ENCODE measurements at regions not wholly inside any gene's neighbourhood (a gene's known extent, or its start where the extent isn't known, plus 50 kb on each side); places are given as distances from the start of the nearest gene placed in this dataset.
A peak's percentile ranks its signal among the peaks of the same experiment; 100 is the strongest.

- TF ChIP-seq REST (IDR thresholded peaks at IDR 0.05; ENCODE audit: low read depth) (no peak), TCF7L2 (IDR thresholded peaks at IDR 0.05; ENCODE audit: borderline replicate concordance, extremely low read depth, insufficient read depth, insufficient read length) (no peak), CEBPB (IDR thresholded peaks at IDR 0.05; ENCODE audit: low read depth) (no peak), MAX (IDR thresholded peaks at IDR 0.05) (no peak), RAD21 (IDR thresholded peaks at IDR 0.05; ENCODE audit: low read depth) (peak; percentile 84)
- TF ChIP-seq, protein P1, sequence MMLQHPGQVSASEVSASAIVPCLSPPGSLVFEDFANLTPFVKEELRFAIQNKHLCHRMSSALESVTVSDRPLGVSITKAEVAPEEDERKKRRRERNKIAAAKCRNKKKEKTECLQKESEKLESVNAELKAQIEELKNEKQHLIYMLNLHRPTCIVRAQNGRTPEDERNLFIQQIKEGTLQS (IDR thresholded peaks at IDR 0.05): no peak
Measured at GRCh38 chr13:104571161-104571892, 1505.1 kb upstream of the SLC10A2 start (continued).

DNA sequence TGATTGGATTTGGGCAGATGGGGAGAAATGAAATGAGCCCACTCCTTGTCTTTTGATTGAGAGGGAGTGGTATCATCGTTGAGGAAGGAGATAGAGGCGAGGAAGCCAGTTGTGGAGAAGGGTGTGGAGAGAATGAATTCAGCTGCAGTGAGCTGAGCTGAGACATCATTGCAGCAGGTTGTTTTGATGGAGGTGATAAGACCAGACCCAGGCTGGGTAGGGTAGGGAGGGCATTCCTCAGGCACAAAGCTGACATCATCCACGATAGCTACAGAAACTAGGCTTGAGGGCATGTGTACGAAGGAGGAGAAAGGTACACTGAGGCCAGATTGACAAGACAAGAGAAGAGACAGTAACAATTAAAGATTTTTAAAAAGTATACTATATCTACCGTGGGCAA, 1500.9 kb upstream of the SLC10A2 start:
- H2AFZ ChIP-seq (ENCODE audit: low read depth, low read length, poor library complexity, severe bottlenecking): no peak overlapping the region
- H3K4me2 ChIP-seq (ENCODE audit: low read length): no peak overlapping the region
- no peaks in the 10 kb centered on the region for H3K9me3 ChIP-seq (ENCODE audit: control insufficient read depth in 1 of 2, insufficient read depth in 1 of 2, low read depth in 1 of 2, low read length in 2 of 2)
- no peaks in the 10 kb centered on the region for H4K20me1 ChIP-seq (ENCODE audit: insufficient read depth)
- no peak for DNase-seq (ENCODE audit: low read depth, low spot score)
- ChIA-PET CTCF (no interaction called here), POLR2A (no interaction called here), RAD21 (ENCODE audit: low non-redundant PET in 1 of 2, low total read pairs in 2 of 2, uncharacterized antibody in 2 of 2, unreplicated experiment in 2 of 2) (no interaction called here)
- no TSS peak for BruUV-seq (replicated peaks)
- ATAC-seq: no peak
- no peaks in the 10 kb centered on the region for H3K36me3 ChIP-seq (ENCODE audit: control insufficient read depth in 1 of 2, insufficient read depth in 2 of 2, low read length in 2 of 2)
- H3K27ac ChIP-seq (ENCODE audit: low read depth, low read length): no peak overlapping the region
- H3K9ac ChIP-seq (ENCODE audit: low read length): no peak overlapping the region
- no peaks in the 10 kb centered on the region for H3K9me2 ChIP-seq (ENCODE audit: insufficient read depth)
- no peaks in the 10 kb centered on the region for H3K27me3 ChIP-seq (ENCODE audit: insufficient read depth, low read length)
- H3K4me3 ChIP-seq (replicated peaks in 1 of 2; ENCODE audit: low read depth in 1 of 2, low read length in 2 of 2): no peak overlapping the region
- no peaks in the 10 kb centered on the region for H3K79me2 ChIP-seq (ENCODE audit: insufficient read depth, low read length)
- intact Hi-C loops (cut with micrococcal nuclease): loop anchor here (10.0 kb wide), 2 partner anchors 682 to 1158 kb away; no protein-coding TSS in a partner anchor
- H3K4me1 ChIP-seq (ENCODE audit: control insufficient read depth in 1 of 2, insufficient read depth in 2 of 2, low read length in 2 of 2): peaks cover 0 to 12% of the 10 kb centered on the region in 2 experiments; a peak in 2 of 4 replicates
- TF ChIP-seq POLR2A (IDR thresholded peaks at IDR 0.05; ENCODE audit: borderline replicate concordance, extremely low read depth, insufficient read depth, insufficient read length) (no peak), ELF1 (IDR thresholded peaks at IDR 0.05; ENCODE audit: borderline replicate concordance, low read depth) (no peak), SIN3A (IDR thresholded peaks at IDR 0.05; ENCODE audit: low read depth) (no peak), RAD21 (IDR thresholded peaks at IDR 0.05; ENCODE audit: low read depth) (no peak), EZH2phosphoT487 (IDR thresholded peaks at IDR 0.05; ENCODE audit: borderline replicate concordance) (no peak), REST (IDR thresholded peaks at IDR 0.05; ENCODE audit: low read depth) (no peak), MAX (IDR thresholded peaks at IDR 0.05) (no peak), JUND (IDR thresholded peaks at IDR 0.05) (no peak), TCF7L2 (IDR thresholded peaks at IDR 0.05; ENCODE audit: borderline replicate concordance, extremely low read depth, insufficient read depth, insufficient read length) (no peak), YY1 (IDR thresholded peaks at IDR 0.05; ENCODE audit: extremely low read depth, insufficient replicate concordance, low read depth, low read length) (no peak), FOSL1 (IDR thresholded peaks at IDR 0.05; ENCODE audit: low read depth) (no peak), SP1 (IDR thresholded peaks at IDR 0.05; ENCODE audit: low read depth) (no peak), ZNF274 (IDR thresholded peaks at IDR 0.05; ENCODE audit: low read depth, low read length) (no peak), ZFX (IDR thresholded peaks at IDR 0.05) (no peak), EZH2 (IDR thresholded peaks at IDR 0.05) (no peak), EGR1 (IDR thresholded peaks at IDR 0.05; ENCODE audit: low read depth) (no peak)

All from HCT116 (cell line).